ENCODE measurements at regions not wholly inside any gene's neighbourhood (a gene's known extent, or its start where the extent isn't known, plus 50 kb on each side); places are given as distances from the start of the nearest gene placed in this dataset.
A peak's percentile ranks its signal among the peaks of the same experiment; 100 is the strongest.

DNA sequence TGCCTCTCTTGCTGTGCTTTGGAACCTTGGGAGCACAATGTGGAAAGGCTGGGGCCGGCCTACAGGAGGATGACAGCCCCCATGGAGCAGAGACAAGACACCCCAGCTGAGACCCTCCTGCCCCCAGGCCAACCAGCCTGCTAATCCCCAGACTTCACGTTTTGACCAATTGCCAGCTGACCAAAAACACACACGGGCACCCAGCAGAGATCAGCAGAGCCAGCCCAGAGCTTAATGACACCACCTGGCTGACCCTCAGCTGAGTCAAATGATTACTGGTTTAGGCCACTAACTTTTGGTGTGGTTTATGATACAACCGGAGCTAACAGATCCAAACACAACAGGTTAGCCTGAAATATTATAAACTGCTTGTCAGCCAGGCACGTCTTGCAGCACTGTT lies 111.2 kb upstream of the KIF5B start:
- Histone ChIP-seq H3K4me2 (no peak overlapping the region), H3K27me3 (no peaks in the 10 kb centered on the region), H3K36me3 (replicated peaks; ENCODE audit: insufficient read depth, low read depth) (no peaks in the 10 kb centered on the region), H2AFZ (no peak overlapping the region), H3K4me3 (no peak overlapping the region), H4K20me1 (ENCODE audit: insufficient read depth, poor library complexity, severe bottlenecking) (no peaks in the 10 kb centered on the region), H3K4me1 (ENCODE audit: insufficient read depth) (no peaks in the 10 kb centered on the region), H3K9me2 (replicated peaks; ENCODE audit: insufficient read depth) (no peaks in the 10 kb centered on the region), H3K27ac (no peak overlapping the region), H3K9me3 (ENCODE audit: low read depth) (no peaks in the 10 kb centered on the region), H3K79me2 (no peaks in the 10 kb centered on the region)
- no peak for DNase-seq (ENCODE audit: low spot score)
- TF ChIP-seq EZH2phosphoT487 (IDR thresholded peaks at IDR 0.05; ENCODE audit: low read depth, severe bottlenecking, unreplicated experiment): no peak
- no peak for TF ChIP-seq EZH2 (IDR thresholded peaks at IDR 0.05; ENCODE audit: borderline replicate concordance)
- TF ChIP-seq, protein P1, sequence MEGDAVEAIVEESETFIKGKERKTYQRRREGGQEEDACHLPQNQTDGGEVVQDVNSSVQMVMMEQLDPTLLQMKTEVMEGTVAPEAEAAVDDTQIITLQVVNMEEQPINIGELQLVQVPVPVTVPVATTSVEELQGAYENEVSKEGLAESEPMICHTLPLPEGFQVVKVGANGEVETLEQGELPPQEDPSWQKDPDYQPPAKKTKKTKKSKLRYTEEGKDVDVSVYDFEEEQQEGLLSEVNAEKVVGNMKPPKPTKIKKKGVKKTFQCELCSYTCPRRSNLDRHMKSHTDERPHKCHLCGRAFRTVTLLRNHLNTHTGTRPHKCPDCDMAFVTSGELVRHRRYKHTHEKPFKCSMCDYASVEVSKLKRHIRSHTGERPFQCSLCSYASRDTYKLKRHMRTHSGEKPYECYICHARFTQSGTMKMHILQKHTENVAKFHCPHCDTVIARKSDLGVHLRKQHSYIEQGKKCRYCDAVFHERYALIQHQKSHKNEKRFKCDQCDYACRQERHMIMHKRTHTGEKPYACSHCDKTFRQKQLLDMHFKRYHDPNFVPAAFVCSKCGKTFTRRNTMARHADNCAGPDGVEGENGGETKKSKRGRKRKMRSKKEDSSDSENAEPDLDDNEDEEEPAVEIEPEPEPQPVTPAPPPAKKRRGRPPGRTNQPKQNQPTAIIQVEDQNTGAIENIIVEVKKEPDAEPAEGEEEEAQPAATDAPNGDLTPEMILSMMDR (IDR thresholded peaks at IDR 0.05; ENCODE audit: poor library complexity): no peak
- 70% methylated on average over 5 of the region's 5 CpGs for whole genome bisulfite sequencing (ENCODE audit: low lambda C conversion rate, missing lambda C conversion rate)

DNA sequence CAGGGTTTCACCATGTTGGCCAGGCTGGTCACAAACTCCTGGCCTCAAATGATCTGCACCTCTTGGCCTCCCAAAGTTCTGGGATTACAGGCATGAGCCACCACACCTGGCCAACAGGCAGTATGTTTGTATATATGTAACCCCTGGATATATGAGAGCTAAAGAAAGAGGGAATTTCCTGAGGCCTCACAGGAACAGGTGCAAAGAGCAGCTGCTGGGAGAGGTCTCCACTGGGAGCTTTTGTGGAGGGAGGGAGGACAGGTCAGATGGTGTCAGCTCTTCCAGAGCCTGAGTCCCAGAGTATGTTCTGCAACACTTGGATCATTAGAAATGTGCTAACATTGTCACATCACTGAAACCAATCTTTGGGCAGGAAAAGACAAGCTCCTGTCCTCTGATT lies 110.1 kb upstream of the KIF5B start:
- Histone ChIP-seq H4K20me1 (ENCODE audit: insufficient read depth, poor library complexity, severe bottlenecking) (no peaks in the 10 kb centered on the region), H3K27me3 (no peaks in the 10 kb centered on the region), H3K4me2 (no peak overlapping the region), H3K36me3 (replicated peaks; ENCODE audit: insufficient read depth, low read depth) (no peaks in the 10 kb centered on the region), H2AFZ (no peak overlapping the region), H3K4me3 (no peak overlapping the region), H3K9me2 (replicated peaks; ENCODE audit: insufficient read depth) (no peaks in the 10 kb centered on the region), H3K79me2 (no peaks in the 10 kb centered on the region), H3K27ac (no peak overlapping the region), H3K4me1 (ENCODE audit: insufficient read depth) (no peaks in the 10 kb centered on the region), H3K9me3 (ENCODE audit: low read depth) (no peaks in the 10 kb centered on the region)
- no peak for DNase-seq (ENCODE audit: low spot score)
- TF ChIP-seq, protein P1 (IDR thresholded peaks at IDR 0.05; ENCODE audit: poor library complexity): no peak
- TF ChIP-seq EZH2 (IDR thresholded peaks at IDR 0.05; ENCODE audit: borderline replicate concordance) (no peak), EZH2phosphoT487 (IDR thresholded peaks at IDR 0.05; ENCODE audit: low read depth, severe bottlenecking, unreplicated experiment) (no peak)

DNA sequence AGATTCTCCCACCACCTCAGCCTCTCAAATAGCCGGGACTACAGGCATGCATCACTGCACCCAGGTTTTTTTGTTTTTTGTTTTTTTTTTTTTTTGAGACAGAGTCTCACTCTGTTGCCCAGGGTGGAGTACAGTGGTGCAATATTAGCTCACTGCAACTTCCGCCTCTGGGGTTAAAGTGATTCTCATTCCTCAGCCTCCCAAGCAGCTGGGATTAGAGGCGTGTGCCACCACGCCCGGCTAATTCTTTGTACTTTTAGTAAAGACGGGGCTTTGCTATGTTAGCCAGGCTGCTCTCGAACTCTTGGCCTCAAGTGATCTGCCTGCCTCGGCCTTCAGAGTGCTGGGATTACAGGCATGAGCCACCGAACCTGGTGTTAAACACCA lies 107.5 kb upstream of the KIF5B start:
- H3K4me2 ChIP-seq: peak overlapping the region; percentile 31

More for the DNA sequence above, 107.5 kb upstream of the KIF5B start:
- Histone ChIP-seq H3K9me2 (replicated peaks; ENCODE audit: insufficient read depth) (no peaks in the 10 kb centered on the region), H4K20me1 (ENCODE audit: insufficient read depth, poor library complexity, severe bottlenecking) (no peaks in the 10 kb centered on the region), H2AFZ (no peak overlapping the region), H3K79me2 (no peaks in the 10 kb centered on the region), H3K36me3 (replicated peaks; ENCODE audit: insufficient read depth, low read depth) (no peaks in the 10 kb centered on the region), H3K9me3 (ENCODE audit: low read depth) (no peaks in the 10 kb centered on the region), H3K27ac (peak overlapping the region; percentile 34), H3K27me3 (no peaks in the 10 kb centered on the region), H3K4me1 (ENCODE audit: insufficient read depth) (no peaks in the 10 kb centered on the region), H3K4me3 (no peak overlapping the region)
- 64% methylated on average over 9 of the region's 9 CpGs for WGBS (ENCODE audit: low lambda C conversion rate, missing lambda C conversion rate)
- no peak for DNase-seq (ENCODE audit: low spot score)
- TF ChIP-seq, protein P1 (IDR thresholded peaks at IDR 0.05; ENCODE audit: poor library complexity): no peak
- TF ChIP-seq EZH2phosphoT487 (IDR thresholded peaks at IDR 0.05; ENCODE audit: low read depth, severe bottlenecking, unreplicated experiment) (no peak), EZH2 (IDR thresholded peaks at IDR 0.05; ENCODE audit: borderline replicate concordance) (no peak)
